ENCODE measurements at regions not wholly inside any gene's neighbourhood (a gene's known extent, or its start where the extent isn't known, plus 50 kb on each side); places are given as distances from the start of the nearest gene placed in this dataset.

DNA sequence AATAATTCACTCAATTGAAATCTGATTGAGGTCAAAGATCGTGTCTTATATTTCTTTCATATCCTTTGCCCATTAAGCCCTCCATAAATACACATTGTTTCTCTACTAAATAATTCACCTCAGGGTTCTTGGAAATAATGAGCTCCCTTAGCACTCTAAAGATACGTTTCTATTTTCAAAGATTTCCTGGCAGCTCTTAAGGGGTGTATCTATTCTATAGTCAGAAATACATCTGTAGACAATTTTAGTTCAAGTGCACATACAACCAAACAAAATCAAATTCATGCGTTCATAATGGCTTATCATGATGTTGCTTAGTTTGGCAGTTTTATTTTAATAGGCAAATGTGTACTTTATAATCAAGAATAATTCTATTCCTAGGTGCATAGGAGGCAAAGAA is 361.1 kb upstream of the DDHD1 start:
- Histone ChIP-seq H2BK120ac (ENCODE audit: low read depth, low read length) (no peak overlapping the region), H3K36me3 (ENCODE audit: control insufficient read depth in 1 of 2, insufficient read depth in 2 of 2, low read depth in 1 of 2, low read length in 2 of 2) (no peaks in the 10 kb centered on the region), H3K27me3 (ENCODE audit: control insufficient read depth in 1 of 2, insufficient read depth in 1 of 2, low read length in 2 of 2) (no peaks in the 10 kb centered on the region), H3K4me2 (ENCODE audit: low read length, poor library complexity, severe bottlenecking) (no peak overlapping the region), H2BK12ac (ENCODE audit: low read length in 2 of 2) (no peak overlapping the region), H3K4me1 (ENCODE audit: control insufficient read depth, insufficient read depth, low read depth, low read length) (peaks cover 3% of the 10 kb centered on the region), H3K4ac (ENCODE audit: low read depth in 1 of 2, low read length in 2 of 2) (no peak overlapping the region), H3K79me1 (replicated peaks; ENCODE audit: low read length, poor library complexity, severe bottlenecking) (no peaks in the 10 kb centered on the region), H3K18ac (ENCODE audit: low read depth in 1 of 2, low read length in 2 of 2) (no peak overlapping the region), H2AK5ac (ENCODE audit: low read length, severe bottlenecking) (no peak overlapping the region), H2BK5ac (ENCODE audit: low read depth, low read length, poor library complexity, severe bottlenecking) (no peak overlapping the region), H4K8ac (ENCODE audit: low read length) (no peak overlapping the region), H2BK15ac (ENCODE audit: low read depth, poor library complexity, severe bottlenecking) (no peak overlapping the region), H3K4me3 (ENCODE audit: insufficient read depth in 1 of 2, low read depth in 1 of 2, low read length in 2 of 2) (no peak overlapping the region), H2AFZ (ENCODE audit: low read depth, low read length) (no peak overlapping the region), H4K91ac (ENCODE audit: low read length) (no peak overlapping the region), H3K27ac (ENCODE audit: low read length, poor library complexity, severe bottlenecking) (no peak overlapping the region), H3K9ac (ENCODE audit: low read length) (no peak overlapping the region), H3K14ac (ENCODE audit: low read length in 2 of 2) (no peak overlapping the region), H3K9me3 (ENCODE audit: control insufficient read depth, low read length) (no peaks in the 10 kb centered on the region), H3K23ac (ENCODE audit: low read length in 2 of 2) (no peak overlapping the region)
- DNase-seq, result no peak
- WGBS, result 90% methylated on average over 2 of the region's 3 CpGs

DNA sequence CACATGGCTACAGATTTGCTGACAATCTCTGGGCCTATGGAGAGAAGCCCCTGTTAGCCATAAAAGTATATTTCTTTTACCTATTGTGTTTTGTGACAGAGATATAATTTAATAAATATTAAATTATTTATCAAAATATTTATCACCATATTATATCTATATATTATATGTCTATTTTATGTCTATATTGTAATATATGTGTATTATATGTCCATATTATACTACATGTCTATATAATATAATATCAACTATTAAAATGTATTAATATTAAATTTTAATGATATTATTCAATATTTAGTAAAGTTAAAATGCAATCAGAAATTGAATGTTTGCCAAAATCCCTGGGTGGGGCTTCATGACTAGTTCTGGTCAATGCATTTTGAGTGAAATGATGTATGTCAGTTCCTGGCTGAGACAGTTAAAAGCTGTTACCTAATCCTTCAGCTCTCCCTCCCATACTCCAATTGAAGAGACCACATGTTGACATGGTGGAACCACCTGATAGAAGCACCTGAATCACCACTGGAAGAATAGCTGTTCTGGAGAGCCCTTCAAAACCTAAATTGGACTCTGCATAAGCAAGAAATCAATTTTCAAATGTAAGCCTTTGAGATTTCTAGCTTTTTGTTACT is 357.3 kb upstream of the DDHD1 start:
- Histone ChIP-seq H3K27me3 (ENCODE audit: control insufficient read depth in 1 of 2, insufficient read depth in 1 of 2, low read length in 2 of 2) (no peaks in the 10 kb centered on the region), H2AFZ (ENCODE audit: low read depth, low read length) (no peak overlapping the region), H2AK5ac (ENCODE audit: low read length, severe bottlenecking) (no peak overlapping the region), H2BK15ac (ENCODE audit: low read depth, poor library complexity, severe bottlenecking) (no peak overlapping the region), H3K9me3 (ENCODE audit: control insufficient read depth, low read length) (no peaks in the 10 kb centered on the region), H3K14ac (ENCODE audit: low read length in 2 of 2) (no peak overlapping the region), H3K4me2 (ENCODE audit: low read length, poor library complexity, severe bottlenecking) (no peak overlapping the region), H3K18ac (ENCODE audit: low read depth in 1 of 2, low read length in 2 of 2) (no peak overlapping the region), H3K79me1 (replicated peaks; ENCODE audit: low read length, poor library complexity, severe bottlenecking) (no peaks in the 10 kb centered on the region), H4K91ac (ENCODE audit: low read length) (no peak overlapping the region), H3K4me1 (ENCODE audit: control insufficient read depth, insufficient read depth, low read depth, low read length) (peaks cover 3% of the 10 kb centered on the region), H3K36me3 (ENCODE audit: control insufficient read depth in 1 of 2, insufficient read depth in 2 of 2, low read depth in 1 of 2, low read length in 2 of 2) (no peaks in the 10 kb centered on the region), H3K4me3 (ENCODE audit: insufficient read depth in 1 of 2, low read depth in 1 of 2, low read length in 2 of 2) (no peak overlapping the region), H3K9ac (ENCODE audit: low read length) (peak overlapping the region; percentile 86), H3K23ac (ENCODE audit: low read length in 2 of 2) (no peak overlapping the region), H2BK12ac (ENCODE audit: low read length in 2 of 2) (no peak overlapping the region), H2BK120ac (ENCODE audit: low read depth, low read length) (no peak overlapping the region), H4K8ac (ENCODE audit: low read length) (no peak overlapping the region), H3K27ac (ENCODE audit: low read length, poor library complexity, severe bottlenecking) (no peak overlapping the region), H3K4ac (ENCODE audit: low read depth in 1 of 2, low read length in 2 of 2) (no peak overlapping the region), H2BK5ac (ENCODE audit: low read depth, low read length, poor library complexity, severe bottlenecking) (no peak overlapping the region)
- no peak for DNase-seq

- Histone ChIP-seq H2BK15ac (ENCODE audit: low read depth, poor library complexity, severe bottlenecking) (peak overlapping the region; percentile 75), H3K27ac (ENCODE audit: low read length, poor library complexity, severe bottlenecking) (no peak overlapping the region), H3K18ac (ENCODE audit: low read depth in 1 of 2, low read length in 2 of 2) (peak overlapping the region; percentile 81 to 83), H3K4me1 (ENCODE audit: control insufficient read depth, insufficient read depth, low read depth, low read length) (peaks cover 3% of the 10 kb centered on the region), H3K4me3 (ENCODE audit: insufficient read depth in 1 of 2, low read depth in 1 of 2, low read length in 2 of 2) (peak overlapping the region in 1 of 2 experiments; percentile 46), H4K8ac (ENCODE audit: low read length) (peak overlapping the region; percentile 92), H2BK120ac (ENCODE audit: low read depth, low read length) (no peak overlapping the region), H3K9me3 (ENCODE audit: control insufficient read depth, low read length) (no peaks in the 10 kb centered on the region), H3K4ac (ENCODE audit: low read depth in 1 of 2, low read length in 2 of 2) (peak overlapping the region in 1 of 2 experiments; percentile 13), H3K36me3 (ENCODE audit: control insufficient read depth in 1 of 2, insufficient read depth in 2 of 2, low read depth in 1 of 2, low read length in 2 of 2) (no peaks in the 10 kb centered on the region), H2BK12ac (ENCODE audit: low read length in 2 of 2) (peak overlapping the region; percentile 38 to 51), H3K4me2 (ENCODE audit: low read length, poor library complexity, severe bottlenecking) (no peak overlapping the region), H2BK5ac (ENCODE audit: low read depth, low read length, poor library complexity, severe bottlenecking) (no peak overlapping the region), H3K27me3 (ENCODE audit: control insufficient read depth in 1 of 2, insufficient read depth in 1 of 2, low read length in 2 of 2) (no peaks in the 10 kb centered on the region), H4K91ac (ENCODE audit: low read length) (peak overlapping the region; percentile 90), H3K14ac (ENCODE audit: low read length in 2 of 2) (peak overlapping the region in 1 of 2 experiments; percentile 2), H3K9ac (ENCODE audit: low read length) (peak overlapping the region; percentile 86), H2AK5ac (ENCODE audit: low read length, severe bottlenecking) (no peak overlapping the region), H2AFZ (ENCODE audit: low read depth, low read length) (peak overlapping the region; percentile 54), H3K79me1 (replicated peaks; ENCODE audit: low read length, poor library complexity, severe bottlenecking) (no peaks in the 10 kb centered on the region), H3K23ac (ENCODE audit: low read length in 2 of 2) (no peak overlapping the region)
- DNase-seq, result peak; percentile 62
- 54% methylated on average over 10 of the region's 11 CpGs for WGBS
Measured at GRCh38 chr14:53509276-53510244, 356.4 kb upstream of the DDHD1 start.
